ENCODE measurements at regions not wholly inside any gene's neighbourhood (a gene's known extent, or its start where the extent isn't known, plus 50 kb on each side); places are given as distances from the start of the nearest gene placed in this dataset.
A peak's percentile ranks its signal among the peaks of the same experiment; 100 is the strongest.
"Not testable (repeated sequence)": the region's sequence is repeated elsewhere in the genome, so short reads cannot be mapped to it uniquely, and the experiment has no call there.

DNA sequence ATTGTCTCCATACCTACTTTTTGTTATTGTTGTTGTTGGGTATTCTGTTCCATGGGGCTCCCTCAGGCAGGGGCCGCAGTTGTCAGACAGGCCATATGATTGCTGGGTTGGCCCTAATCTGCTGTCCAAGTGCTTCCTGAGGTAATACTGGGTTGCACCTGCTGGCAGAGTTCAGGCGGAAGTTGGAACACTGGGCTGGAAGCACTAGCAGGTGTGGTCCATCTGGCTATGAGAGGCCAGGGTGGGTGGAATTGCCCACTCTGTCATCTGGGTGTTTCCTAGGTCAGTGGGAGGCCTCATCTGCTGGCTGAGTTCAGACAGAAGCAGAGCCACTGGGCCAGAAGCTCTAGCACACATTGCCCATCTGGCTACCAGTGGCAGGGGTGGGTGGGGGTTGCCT is 81.3 kb upstream of the NID2 start:
- H3K36me3 ChIP-seq, result no peaks in the 10 kb centered on the region
- peaks cover 0 to 6% (median 0%) of the 10 kb centered on the region in 12 donors for H3K4me1 ChIP-seq
- no peaks in the 10 kb centered on the region for H3K27me3 ChIP-seq
- TF ChIP-seq, protein P1, sequence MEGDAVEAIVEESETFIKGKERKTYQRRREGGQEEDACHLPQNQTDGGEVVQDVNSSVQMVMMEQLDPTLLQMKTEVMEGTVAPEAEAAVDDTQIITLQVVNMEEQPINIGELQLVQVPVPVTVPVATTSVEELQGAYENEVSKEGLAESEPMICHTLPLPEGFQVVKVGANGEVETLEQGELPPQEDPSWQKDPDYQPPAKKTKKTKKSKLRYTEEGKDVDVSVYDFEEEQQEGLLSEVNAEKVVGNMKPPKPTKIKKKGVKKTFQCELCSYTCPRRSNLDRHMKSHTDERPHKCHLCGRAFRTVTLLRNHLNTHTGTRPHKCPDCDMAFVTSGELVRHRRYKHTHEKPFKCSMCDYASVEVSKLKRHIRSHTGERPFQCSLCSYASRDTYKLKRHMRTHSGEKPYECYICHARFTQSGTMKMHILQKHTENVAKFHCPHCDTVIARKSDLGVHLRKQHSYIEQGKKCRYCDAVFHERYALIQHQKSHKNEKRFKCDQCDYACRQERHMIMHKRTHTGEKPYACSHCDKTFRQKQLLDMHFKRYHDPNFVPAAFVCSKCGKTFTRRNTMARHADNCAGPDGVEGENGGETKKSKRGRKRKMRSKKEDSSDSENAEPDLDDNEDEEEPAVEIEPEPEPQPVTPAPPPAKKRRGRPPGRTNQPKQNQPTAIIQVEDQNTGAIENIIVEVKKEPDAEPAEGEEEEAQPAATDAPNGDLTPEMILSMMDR (IDR thresholded peaks at IDR 0.05), result no peak
- TF ChIP-seq POLR2A (IDR thresholded peaks at IDR 0.05), result no peak
- no peak overlapping the region for H3K4me3 ChIP-seq
- no peak for ATAC-seq
- no peaks in the 10 kb centered on the region for H3K9me3 ChIP-seq
- WGBS, 4 donors, result 94 to 100% (median 98%) methylated on average over 1 to 2 of the region's 2 CpGs
- intact Hi-C loops (cut with DNase I), result no loop called here
- no peak overlapping the region for H3K27ac ChIP-seq
- DNase-seq, result no peak

DNA sequence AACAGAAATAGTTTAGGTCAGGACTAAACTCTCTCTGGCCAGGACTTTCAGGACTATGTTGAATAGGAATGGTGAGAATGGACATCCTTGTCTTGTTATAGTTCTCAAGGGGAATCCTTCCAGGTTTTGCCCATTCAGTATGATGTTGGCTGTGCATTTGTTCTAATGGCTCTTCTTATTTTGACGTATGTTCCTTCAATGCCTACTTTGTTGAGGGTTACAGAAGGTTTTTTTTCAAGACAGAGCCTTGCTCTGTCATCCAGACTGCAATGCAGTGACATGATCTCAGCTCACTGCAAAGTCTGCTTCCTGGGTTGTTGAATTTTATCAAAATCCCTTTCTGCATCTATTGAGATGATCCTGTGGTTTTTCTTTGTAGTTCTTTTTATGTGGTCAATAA is 79.5 kb upstream of the NID2 start:
- no peaks in the 10 kb centered on the region for H3K36me3 ChIP-seq
- peaks cover 0 to 5% (median 0%) of the 10 kb centered on the region in 12 donors for H3K9me3 ChIP-seq
- no peaks in the 10 kb centered on the region for H3K27me3 ChIP-seq
- H3K4me3 ChIP-seq, result no peak overlapping the region
- H3K4me1 ChIP-seq, result no peaks in the 10 kb centered on the region
- WGBS, 4 donors, result 66 to 85% (median 79%) methylated on average over 1 of the region's 1 CpG
- no peak for ATAC-seq
- H3K27ac ChIP-seq, result no peak overlapping the region
- no peak for TF ChIP-seq POLR2A (IDR thresholded peaks at IDR 0.05)
- TF ChIP-seq, protein P1 (IDR thresholded peaks at IDR 0.05), result no peak
- intact Hi-C loops (cut with DNase I), result loop anchor here in 1 of 10 donors (10.0 kb wide), 1 partner anchor 116 kb away; the partner anchor contains the start of gene PTGDR
- DNase-seq, result no peak

DNA sequence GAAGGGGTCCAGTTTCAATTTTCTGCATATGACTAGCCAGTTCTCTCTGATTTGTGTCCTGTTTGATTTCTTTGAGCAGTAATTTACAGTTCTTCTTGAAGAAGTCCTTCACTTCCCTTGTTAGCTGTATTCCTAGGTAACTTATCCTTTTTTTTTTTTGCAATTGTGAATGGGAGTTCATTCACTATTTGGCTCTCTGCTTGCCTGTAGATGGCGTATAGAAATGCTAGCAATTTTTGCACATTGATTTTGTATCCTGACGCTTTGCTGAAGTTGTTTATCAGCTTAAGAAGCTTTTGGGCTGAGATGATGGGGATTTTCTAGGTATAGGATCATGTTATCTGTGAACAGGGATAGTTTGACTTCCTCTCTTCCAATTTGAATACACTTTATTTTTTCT is 77.6 kb upstream of the NID2 start:
- WGBS, 4 donors, result 18 to 47% (median 24%) methylated on average over 2 of the region's 2 CpGs
- no peak for TF ChIP-seq POLR2A (IDR thresholded peaks at IDR 0.05)
- TF ChIP-seq, protein P1 (IDR thresholded peaks at IDR 0.05), result peak in 4 of 12 donors; percentile 6 to 33 (median 9)

DNA sequence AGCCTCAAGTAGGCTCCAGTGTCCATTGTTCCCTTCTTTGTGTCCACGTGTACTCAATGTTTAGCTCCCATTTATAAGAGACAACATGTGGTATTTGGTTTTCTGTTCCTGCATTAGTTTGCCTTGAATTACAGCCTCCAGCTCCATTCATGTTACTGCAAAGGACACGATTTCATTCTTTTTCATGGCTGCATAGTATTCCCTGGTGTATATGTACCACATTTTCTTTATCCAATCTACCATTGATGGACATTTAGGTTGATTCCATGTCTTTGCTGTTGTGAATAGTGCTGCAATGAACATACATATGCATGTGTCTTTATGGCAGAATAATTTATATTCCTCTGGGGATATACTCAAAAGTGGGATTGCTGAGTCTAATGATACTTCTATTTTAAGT is 75.2 kb upstream of the NID2 start:
- not testable (repeated sequence) for H3K27ac ChIP-seq, H3K36me3 ChIP-seq, H3K4me1 ChIP-seq, H3K4me3 ChIP-seq, H3K27me3 ChIP-seq, DNase-seq, ATAC-seq, H3K9me3 ChIP-seq
- intact Hi-C loops (cut with DNase I), result loop anchor here in 1 of 10 donors (10.0 kb wide), 1 partner anchor 121 kb away; the partner anchor contains the start of gene PTGDR
- 91 to 96% (median 94%) methylated on average over 2 of the region's 2 CpGs for WGBS, 4 donors

More for the DNA sequence above, 77.6 kb upstream of the NID2 start:
- no peak overlapping the region for H3K4me3 ChIP-seq
- no peak for DNase-seq
- H3K27ac ChIP-seq, result no peak overlapping the region
- intact Hi-C loops (cut with DNase I), result loop anchor here in 1 of 10 donors (10.0 kb wide), 1 partner anchor 118 kb away; the partner anchor contains the start of gene PTGDR
- H3K4me1 ChIP-seq, result no peaks in the 10 kb centered on the region
- H3K9me3 ChIP-seq, result peaks cover 0 to 5% (median 0%) of the 10 kb centered on the region in 12 donors
- no peak for ATAC-seq
- no peaks in the 10 kb centered on the region for H3K27me3 ChIP-seq
- no peaks in the 10 kb centered on the region for H3K36me3 ChIP-seq

DNA sequence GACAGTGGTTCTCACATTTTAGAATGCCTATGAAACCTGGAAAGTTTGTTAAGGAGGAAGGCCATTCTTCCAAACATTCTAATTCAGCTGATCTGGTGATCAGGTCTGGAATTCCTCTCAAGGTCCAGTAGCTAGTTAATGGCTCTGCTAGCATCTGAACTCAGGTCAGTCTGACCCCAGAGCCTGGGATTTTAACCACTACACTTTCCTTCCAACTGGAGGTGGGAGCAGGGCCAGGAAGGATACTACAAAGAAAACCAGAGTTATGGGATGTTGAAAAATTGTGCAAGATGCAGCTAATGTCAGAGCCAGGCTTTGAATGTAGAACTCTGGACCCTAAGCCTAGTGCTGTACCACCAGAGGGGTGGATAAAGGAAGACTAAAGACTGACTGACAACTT is 73.6 kb upstream of the NID2 start:
- no peaks in the 10 kb centered on the region for H3K27me3 ChIP-seq
- no peak overlapping the region for H3K27ac ChIP-seq
- H3K4me3 ChIP-seq, result no peak overlapping the region
- no peaks in the 10 kb centered on the region for H3K36me3 ChIP-seq
- no peak for ATAC-seq
- H3K4me1 ChIP-seq, result no peaks in the 10 kb centered on the region
- TF ChIP-seq POLR2A (IDR thresholded peaks at IDR 0.05), result no peak
- TF ChIP-seq, protein P1 (IDR thresholded peaks at IDR 0.05), result no peak
- intact Hi-C loops (cut with DNase I), result loop anchor here in 1 of 10 donors (10.0 kb wide), 1 partner anchor 122 kb away; the partner anchor contains the start of gene PTGDR
- no peak for DNase-seq
- H3K9me3 ChIP-seq, result peaks cover 0 to 5% (median 0%) of the 10 kb centered on the region in 12 donors
